Nephron (organoid): ENCODE measurements at regions not wholly inside any gene's neighbourhood (a gene's known extent, or its start where the extent isn't known, plus 50 kb on each side); places are given as distances from the start of the nearest gene placed in this dataset.

Experiments
- H3K27ac Mint-ChIP-seq, 3 experiments: 2 replicates each; pipeline ENCODE4 v1.8.0; 2020; ENCODE audit warnings: mixed read lengths in 3 of 3, mild to moderate bottlenecking in 2 of 3, moderate library complexity in 1 of 3
- H3K27me3 Mint-ChIP-seq: 2 replicates; pipeline ENCODE4 v1.8.0; 2021; ENCODE audit warnings: low read depth, mild to moderate bottlenecking, moderate library complexity, mixed read lengths
- H3K36me3 Mint-ChIP-seq: 2 replicates; pipeline ENCODE4 v1.8.0; 2020; ENCODE audit warnings: low read depth, mixed read lengths
- H3K4me1 Mint-ChIP-seq: 2 replicates; pipeline ENCODE4 v1.8.0; 2020; ENCODE audit warnings: mixed read lengths
- H3K4me3 Mint-ChIP-seq, 3 experiments: 2 replicates each; pipeline ENCODE4 v1.8.0; 2020; ENCODE audit warnings: mild to moderate bottlenecking in 3 of 3, mixed read lengths in 3 of 3, moderate library complexity in 2 of 3
- H3K9me3 Mint-ChIP-seq: 2 replicates; pipeline ENCODE4 v1.8.0; 2020; ENCODE audit warnings: mixed read lengths
- CTCF ChIP-seq, 3 experiments: fragments of 200-600 bp; sonication (generic); IDR thresholded peaks; one replicate each; pipeline ENCODE4 v1.5.0; 2021; ENCODE audit warnings: antibody characterized with exemption in 3 of 3; ENCODE audit not compliant: unreplicated experiment in 3 of 3

- Mint-ChIP-seq H3K9me3 (peaks cover 9% of the 10 kb centered on the region), H3K27ac (no peak overlapping the region), H3K36me3 (no peaks in the 10 kb centered on the region), H3K27me3 (peaks cover 28% of the 10 kb centered on the region), H3K4me1 (peaks cover 5% of the 10 kb centered on the region), H3K4me3 (no peak overlapping the region)
- no peak for TF ChIP-seq CTCF (IDR thresholded peaks at IDR 0.05; ENCODE audit: unreplicated experiment in 3 of 3)
Measured at GRCh38 chr1:4318720-4319119, 335.7 kb upstream of the AJAP1 start.

GRCh38 chr1:4319496-4319895, 334.9 kb upstream of the AJAP1 start:
- Mint-ChIP-seq H3K36me3 (no peaks in the 10 kb centered on the region), H3K27me3 (peaks cover 31% of the 10 kb centered on the region), H3K4me3 (no peak overlapping the region), H3K9me3 (peaks cover 7% of the 10 kb centered on the region), H3K4me1 (peaks cover 5% of the 10 kb centered on the region), H3K27ac (no peak overlapping the region)
- TF ChIP-seq CTCF (IDR thresholded peaks at IDR 0.05; ENCODE audit: unreplicated experiment in 3 of 3) = no peak

- H3K4me1 Mint-ChIP-seq = peaks cover 5% of the 10 kb centered on the region
- H3K27me3 Mint-ChIP-seq = peaks cover 31% of the 10 kb centered on the region
- no peak overlapping the region for H3K27ac Mint-ChIP-seq
- H3K9me3 Mint-ChIP-seq = no peaks in the 10 kb centered on the region
- no peaks in the 10 kb centered on the region for H3K36me3 Mint-ChIP-seq
- no peak overlapping the region for H3K4me3 Mint-ChIP-seq
- no peak for TF ChIP-seq CTCF (IDR thresholded peaks at IDR 0.05; ENCODE audit: unreplicated experiment in 3 of 3)
Measured at GRCh38 chr1:4322881-4323280, 331.5 kb upstream of the AJAP1 start.

- Mint-ChIP-seq H3K27ac (no peak overlapping the region), H3K36me3 (no peaks in the 10 kb centered on the region), H3K4me3 (no peak overlapping the region), H3K27me3 (peaks cover 34% of the 10 kb centered on the region), H3K9me3 (no peaks in the 10 kb centered on the region), H3K4me1 (peaks cover 5% of the 10 kb centered on the region)
- TF ChIP-seq CTCF (IDR thresholded peaks at IDR 0.05; ENCODE audit: unreplicated experiment in 3 of 3) = no peak
Measured at GRCh38 chr1:4323309-4323708, 331.1 kb upstream of the AJAP1 start.

GRCh38 chr1:4324525-4324924, 329.9 kb upstream of the AJAP1 start:
- H3K4me1 Mint-ChIP-seq = peaks cover 5% of the 10 kb centered on the region
- no peak for TF ChIP-seq CTCF (IDR thresholded peaks at IDR 0.05; ENCODE audit: unreplicated experiment in 3 of 3)
- no peak overlapping the region for H3K4me3 Mint-ChIP-seq
- H3K36me3 Mint-ChIP-seq = no peaks in the 10 kb centered on the region
- no peak overlapping the region for H3K27ac Mint-ChIP-seq
- peaks cover 36% of the 10 kb centered on the region for H3K27me3 Mint-ChIP-seq
- no peaks in the 10 kb centered on the region for H3K9me3 Mint-ChIP-seq

GRCh38 chr1:4327142-4327541, 327.3 kb upstream of the AJAP1 start:
- H3K27ac Mint-ChIP-seq = no peak overlapping the region
- TF ChIP-seq CTCF (IDR thresholded peaks at IDR 0.05; ENCODE audit: unreplicated experiment in 3 of 3) = no peak

More at GRCh38 chr1:4327142-4327541, 327.3 kb upstream of the AJAP1 start:
- H3K9me3 Mint-ChIP-seq = no peaks in the 10 kb centered on the region
- no peaks in the 10 kb centered on the region for H3K36me3 Mint-ChIP-seq
- peaks cover 41% of the 10 kb centered on the region for H3K27me3 Mint-ChIP-seq
- peaks cover 5% of the 10 kb centered on the region for H3K4me1 Mint-ChIP-seq
- H3K4me3 Mint-ChIP-seq = no peak overlapping the region
